GM19468 (cell line): ENCODE measurements at regions not wholly inside any gene's neighbourhood (a gene's known extent, or its start where the extent isn't known, plus 50 kb on each side); places are given as distances from the start of the nearest gene placed in this dataset.
"Not testable (repeated sequence)": the region's sequence is repeated elsewhere in the genome, so short reads cannot be mapped to it uniquely, and the experiment has no call there.

Source experiments
- ATAC-seq: cut with Tn5 transposase; IDR thresholded peaks from one replicate; pipeline ENCODE4 v1.9.1; 2021; ENCODE audit warnings: mild to moderate bottlenecking, moderate library complexity, moderate number of reproducible peaks; ENCODE audit not compliant: unreplicated experiment; ENCODE audit errors: extremely low read depth

- ATAC-seq, result no peak
Measured at GRCh38 chr5:128778474-128778873, 186.8 kb upstream of the SLC27A6 start.

- no peak for ATAC-seq
Measured at GRCh38 chr5:128782446-128782845, 182.8 kb upstream of the SLC27A6 start.

DNA sequence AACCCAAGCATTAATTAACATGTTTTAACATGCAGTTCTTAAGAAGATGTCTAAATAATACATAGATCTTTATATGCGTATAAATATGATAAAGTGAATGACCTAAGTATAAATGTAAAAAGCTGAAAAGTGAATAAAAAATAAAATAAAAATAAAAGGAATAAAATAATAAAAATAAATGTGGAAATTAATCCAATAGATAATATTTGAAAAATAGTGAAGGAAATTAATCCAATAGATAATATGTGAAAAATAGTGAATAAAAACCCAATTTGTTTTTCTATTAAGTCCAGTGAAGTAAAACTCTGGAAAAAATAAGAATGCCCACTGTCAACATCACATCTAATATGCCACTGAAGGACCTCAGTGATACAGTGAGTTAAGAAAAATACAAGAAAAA lies 180.6 kb upstream of the SLC27A6 start:
- no peak for ATAC-seq

DNA sequence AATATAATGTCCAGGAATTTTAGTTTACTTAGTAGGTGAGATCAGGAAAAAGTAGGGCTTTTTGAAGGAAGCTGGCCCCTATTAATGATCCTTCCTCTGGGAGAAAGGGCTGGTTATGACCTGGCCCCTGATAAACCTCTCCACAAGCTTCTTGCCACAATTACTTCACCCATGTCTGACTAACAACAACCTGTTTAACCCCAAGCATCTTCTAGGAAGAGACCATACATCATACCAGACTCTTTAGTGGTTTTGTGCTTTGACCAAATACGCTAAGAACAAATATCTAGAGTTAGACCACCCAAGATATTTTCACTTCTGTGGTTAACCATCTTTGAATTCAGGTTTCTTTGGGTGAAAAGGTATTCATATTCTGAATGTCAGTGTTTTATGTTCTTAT lies 174.0 kb upstream of the SLC27A6 start:
- no peak for ATAC-seq

DNA sequence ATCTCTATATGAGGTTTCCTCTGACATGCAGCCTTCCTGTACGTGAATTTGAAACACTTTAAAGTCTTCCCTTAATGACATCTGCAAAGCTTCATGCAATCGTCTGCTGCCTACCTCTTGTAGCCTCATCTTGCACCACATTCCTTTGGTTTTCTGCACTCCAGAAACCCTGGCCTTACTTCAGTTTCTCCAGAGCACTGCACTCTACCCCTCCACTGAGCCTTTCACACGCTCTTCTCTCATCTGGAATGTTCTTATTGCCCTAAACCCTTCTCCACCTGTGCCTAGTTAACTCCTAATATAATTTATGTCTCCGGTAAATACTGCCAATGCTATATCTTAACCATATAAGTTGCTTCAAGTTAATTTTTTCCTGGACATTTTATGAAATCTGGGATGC lies 168.8 kb upstream of the SLC27A6 start:
- no peak for ATAC-seq

DNA sequence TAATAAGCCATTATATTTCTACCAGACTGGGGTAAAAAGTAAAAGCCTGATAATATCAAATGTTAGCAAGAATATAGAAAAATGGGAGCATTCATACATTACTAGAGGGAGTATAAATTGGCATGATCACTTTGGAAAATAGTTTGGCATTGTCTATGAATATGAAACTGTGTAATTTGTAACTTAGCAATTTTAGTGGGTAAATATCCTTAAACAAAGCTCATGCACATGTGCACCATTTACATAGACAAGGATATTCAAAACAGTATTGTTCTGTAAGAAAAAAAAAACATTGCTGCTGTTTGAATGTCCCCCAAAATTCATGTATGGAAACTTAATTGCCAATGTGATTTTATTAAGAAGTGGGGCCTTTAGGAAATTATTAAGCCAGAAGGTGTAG lies 166.4 kb upstream of the SLC27A6 start:
- ATAC-seq, result no peak

DNA sequence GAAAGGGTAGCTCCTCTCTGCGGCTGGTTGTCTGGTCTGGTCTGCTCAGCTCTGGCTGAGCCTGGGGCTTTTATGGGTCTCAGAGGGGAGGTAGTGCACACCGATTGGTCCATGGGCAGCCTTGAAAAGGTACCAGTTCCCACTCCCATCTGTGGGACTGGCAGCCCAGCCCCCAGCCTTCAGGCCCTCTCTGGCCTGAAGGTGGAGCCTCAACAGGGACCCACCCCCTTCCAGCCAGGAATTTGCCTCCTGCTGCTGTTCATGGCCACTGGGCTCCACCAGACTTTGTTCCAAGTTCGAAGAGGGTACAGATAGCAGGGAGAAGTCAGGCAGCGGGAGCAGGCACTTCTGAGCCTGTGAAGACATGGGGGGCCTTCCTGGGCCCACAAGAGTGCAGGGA lies 165.3 kb upstream of the SLC27A6 start:
- no peak for ATAC-seq

- ATAC-seq, result no peak
Measured at GRCh38 chr5:128800377-128800776, 164.9 kb upstream of the SLC27A6 start.

GRCh38 chr5:128813317-128814070 lies 151.8 kb upstream of the SLC27A6 start:
- no peak for ATAC-seq

DNA sequence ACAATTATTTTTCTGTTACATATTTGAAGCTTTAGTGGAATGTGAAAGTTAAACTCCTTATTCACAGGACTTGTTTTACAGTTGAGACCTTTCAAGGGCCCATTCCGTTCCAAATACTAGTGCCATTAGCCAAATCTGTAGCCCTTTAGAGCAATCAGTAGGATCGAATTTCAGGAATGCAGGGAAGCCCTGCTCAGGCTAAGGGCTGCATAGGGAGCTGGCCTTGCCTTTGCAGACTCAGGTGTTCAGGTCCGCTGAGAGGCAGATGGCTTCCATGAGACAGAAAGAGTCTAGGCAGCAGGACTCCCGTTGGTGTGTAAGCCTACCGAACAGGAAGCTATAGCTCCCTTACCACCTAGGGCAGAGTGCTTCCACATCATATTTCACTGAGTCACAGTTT lies 150.1 kb upstream of the SLC27A6 start:
- ATAC-seq, result no peak

- no peak for ATAC-seq
Measured at GRCh38 chr5:128825826-128826225, 139.5 kb upstream of the SLC27A6 start.

- ATAC-seq, result no peak
Measured at GRCh38 chr5:128826275-128826674, 139.0 kb upstream of the SLC27A6 start.

DNA sequence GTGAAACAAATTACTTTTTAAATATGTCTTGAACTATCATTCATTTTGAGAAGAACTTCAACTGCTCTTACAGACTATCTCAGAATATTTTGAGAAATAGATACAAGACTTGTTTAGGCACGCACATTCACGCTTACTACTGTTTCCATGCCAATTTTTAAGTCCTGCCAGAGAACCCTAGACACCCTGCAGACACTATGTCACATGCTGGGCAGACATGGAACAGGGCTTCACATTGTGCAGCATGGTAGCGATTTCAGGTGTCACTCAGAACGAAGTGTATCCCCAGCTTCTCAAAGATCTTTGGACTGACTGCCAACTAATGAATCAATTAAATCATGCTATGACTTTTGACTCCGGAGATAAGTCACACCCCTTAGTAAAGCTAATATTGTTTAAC lies 128.7 kb upstream of the SLC27A6 start:
- ATAC-seq, result no peak

- no peak for ATAC-seq
Measured at GRCh38 chr5:128838623-128839022, 126.7 kb upstream of the SLC27A6 start.

DNA sequence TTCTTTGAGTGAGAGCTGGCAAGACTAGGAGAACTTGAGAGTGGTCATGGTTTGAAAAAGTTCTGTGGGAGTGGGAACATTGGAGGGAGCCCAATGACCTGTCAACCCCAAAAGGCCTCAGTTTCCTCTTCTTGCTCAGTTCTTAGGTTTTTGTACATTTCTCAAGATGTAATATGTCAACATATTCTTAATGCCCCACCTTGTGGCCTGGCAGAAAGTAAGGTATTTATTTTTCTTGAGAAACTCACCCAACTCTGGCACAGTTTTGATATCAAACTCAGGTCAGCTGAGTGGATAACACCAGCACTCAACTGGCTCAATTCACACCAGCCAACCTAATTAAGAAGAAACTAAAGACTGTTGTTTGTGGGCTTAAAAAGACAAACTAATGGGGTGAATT lies 123.0 kb upstream of the SLC27A6 start:
- ATAC-seq, result no peak

DNA sequence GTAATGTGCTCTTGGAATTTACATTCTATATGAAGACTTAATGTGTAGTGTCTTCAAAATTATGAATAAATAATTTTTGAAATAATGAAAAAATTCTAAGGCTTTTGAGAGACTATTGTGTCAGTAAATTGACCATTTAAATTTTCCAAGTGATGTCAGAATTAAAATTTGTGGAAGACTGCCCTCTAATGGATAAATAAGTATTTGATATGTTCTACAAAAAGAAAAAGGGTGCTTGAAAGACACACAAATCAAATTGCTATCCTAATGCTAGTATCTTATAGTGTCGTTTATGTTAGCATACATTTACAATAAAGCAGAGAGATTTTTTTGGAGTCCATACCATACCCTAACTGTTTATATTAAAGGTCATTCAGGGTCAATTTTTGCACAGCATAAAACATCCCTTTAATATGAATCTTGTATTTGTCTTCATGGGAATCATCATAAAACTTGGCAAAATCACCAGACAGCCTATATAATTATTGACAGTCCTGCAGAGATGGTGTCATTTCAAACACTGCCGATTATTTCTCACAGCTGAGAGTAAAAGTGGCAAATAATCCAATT lies 120.8 kb upstream of the SLC27A6 start:
- no peak for ATAC-seq

- no peak for ATAC-seq
Measured at GRCh38 chr5:128850049-128850448, 115.2 kb upstream of the SLC27A6 start.

GRCh38 chr5:128854931-128855330 lies 110.4 kb upstream of the SLC27A6 start:
- no peak for ATAC-seq

GRCh38 chr5:128857076-128857677 lies 108.1 kb upstream of the SLC27A6 start:
- no peak for ATAC-seq

DNA sequence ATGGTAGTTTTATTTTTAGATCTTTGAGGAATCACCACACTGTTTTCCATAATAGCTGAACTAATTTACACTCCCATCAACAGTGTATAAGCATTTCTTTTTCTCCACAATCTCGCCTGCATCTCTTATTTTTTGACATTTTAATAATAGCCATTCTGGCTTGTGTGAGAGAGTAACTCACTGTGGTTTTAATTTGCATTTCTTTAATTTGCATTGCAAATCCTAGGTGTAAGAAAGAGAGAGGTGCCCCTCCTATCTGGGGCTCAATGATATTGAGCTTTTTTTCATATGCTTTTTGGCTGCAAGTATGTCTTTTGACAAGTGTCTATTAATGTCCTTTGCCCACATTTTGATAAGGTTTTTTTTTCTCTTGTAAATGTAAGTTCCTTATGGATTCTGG lies 106.3 kb upstream of the SLC27A6 start:
- ATAC-seq, result no peak

GRCh38 chr5:128861155-128861554 lies 104.1 kb upstream of the SLC27A6 start:
- ATAC-seq, result not testable (repeated sequence)

DNA sequence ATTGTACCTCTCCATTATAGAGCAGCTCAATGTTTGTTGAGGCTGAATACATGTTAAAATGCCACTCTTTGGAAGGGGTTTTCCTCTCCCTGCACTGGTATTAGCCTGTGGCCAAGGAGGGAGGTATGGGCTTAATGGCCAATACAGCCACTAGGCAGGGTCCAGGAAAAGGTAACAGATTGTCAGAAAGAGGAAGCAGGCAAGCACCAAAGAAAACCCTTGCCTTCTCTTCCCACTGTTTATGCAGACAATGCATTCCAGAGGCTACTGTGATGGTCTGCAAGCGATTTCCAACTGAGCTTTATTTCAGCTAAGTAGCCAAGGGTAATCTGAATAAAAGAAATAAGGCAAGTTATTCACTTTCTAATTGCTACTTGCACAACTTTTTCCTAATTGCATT lies 95.3 kb upstream of the SLC27A6 start:
- no peak for ATAC-seq
